ENCODE measurements at regions not wholly inside any gene's neighbourhood (a gene's known extent, or its start where the extent isn't known, plus 50 kb on each side); places are given as distances from the start of the nearest gene placed in this dataset.

DNA sequence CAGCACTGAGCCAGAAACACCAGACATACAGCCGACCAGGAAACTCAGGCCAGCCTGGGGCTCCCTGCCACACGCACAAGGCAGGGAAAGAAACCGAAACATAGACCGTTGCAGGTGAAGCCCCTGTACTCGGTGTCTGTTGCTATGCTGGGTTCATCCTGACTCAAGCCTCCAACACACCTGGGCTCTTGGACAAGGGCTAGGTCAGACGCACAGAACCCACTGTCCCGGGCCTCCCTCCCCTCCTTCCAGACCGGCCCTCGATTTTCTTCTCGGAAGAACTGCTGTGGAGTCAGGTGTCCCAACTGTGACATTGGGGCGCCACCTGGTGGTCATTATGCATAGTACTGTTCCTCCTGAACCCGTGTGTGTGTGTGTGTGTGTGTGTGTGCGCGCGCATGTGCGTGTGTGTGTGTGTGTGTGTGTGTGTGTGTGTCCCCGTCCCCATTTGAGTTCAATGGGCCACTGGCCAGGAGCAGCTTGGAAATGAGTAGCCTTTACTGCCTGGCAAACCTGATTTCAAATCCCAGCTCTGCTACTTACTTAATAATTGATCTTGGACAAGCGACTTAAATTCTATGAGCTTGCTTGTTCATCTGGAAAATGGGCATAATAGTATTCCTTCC, 55.4 kb upstream of the GLI2 start (continued):
- peak; percentile 78; the same call in 1 of the 2 replicates for TF ChIP-seq FOSL1 (IDR thresholded peaks at IDR 0.05; ENCODE audit: insufficient read depth, low read depth, low read length)
